GM12801 (cell line): ENCODE measurements at regions not wholly inside any gene's neighbourhood (a gene's known extent, or its start where the extent isn't known, plus 50 kb on each side); places are given as distances from the start of the nearest gene placed in this dataset.

ENCODE experiments used
- CTCF ChIP-seq: IDR thresholded peaks from one replicate; pipeline ENCODE4 v1.5.1; 2011; ENCODE audit warnings: control low read depth; ENCODE audit not compliant: insufficient read length; ENCODE audit errors: extremely low read depth

GRCh38 chr18:70461323-70462077 lies 172.7 kb downstream of the SOCS6 start:
- TF ChIP-seq CTCF = no peak

GRCh38 chr18:70459731-70460130 lies 170.9 kb downstream of the SOCS6 start:
- no peak for TF ChIP-seq CTCF

GRCh38 chr18:70459251-70459650 lies 170.4 kb downstream of the SOCS6 start:
- TF ChIP-seq CTCF = no peak

GRCh38 chr18:70457788-70458187 lies 168.9 kb downstream of the SOCS6 start:
- no peak for TF ChIP-seq CTCF

GRCh38 chr18:70457223-70457622 lies 168.4 kb downstream of the SOCS6 start:
- TF ChIP-seq CTCF = no peak

GRCh38 chr18:70456376-70456775 lies 167.5 kb downstream of the SOCS6 start:
- TF ChIP-seq CTCF = no peak

- TF ChIP-seq CTCF = no peak
Observed at GRCh38 chr18:70455731-70456130, 166.9 kb downstream of the SOCS6 start.
